NK-92 treated with Interleukin-12 subunit alpha and Interleukin-12 subunit beta, amount 100 ng/mL, for 24 hours (cell line): ENCODE measurements at regions not wholly inside any gene's neighbourhood (a gene's known extent, or its start where the extent isn't known, plus 50 kb on each side); places are given as distances from the start of the nearest gene placed in this dataset.
"Not testable (repeated sequence)": the region's sequence is repeated elsewhere in the genome, so short reads cannot be mapped to it uniquely, and the experiment has no call there.

Experiments
- DNase-seq: peaks from one replicate; lab custom pipeline; 2025; lab: John Stamatoyannopoulos, UW

GRCh38 chr13:90331974-90332373, 1015.5 kb upstream of the MIR17HG start:
- no peak for DNase-seq

- no peak for DNase-seq
Measured at GRCh38 chr13:90336507-90336906, 1011.0 kb upstream of the MIR17HG start.

- DNase-seq: not testable (repeated sequence)
Measured at GRCh38 chr13:90341348-90341747, 1006.1 kb upstream of the MIR17HG start.

- not testable (repeated sequence) for DNase-seq
Measured at GRCh38 chr13:90348477-90349136, 998.9 kb upstream of the MIR17HG start.

- DNase-seq: no peak
Measured at GRCh38 chr13:90352763-90353162, 994.7 kb upstream of the MIR17HG start.

GRCh38 chr13:90355162-90355751, 992.2 kb upstream of the MIR17HG start:
- no peak for DNase-seq

- DNase-seq: no peak
Measured at GRCh38 chr13:90360785-90361184, 986.7 kb upstream of the MIR17HG start.

GRCh38 chr13:90362707-90363106, 984.8 kb upstream of the MIR17HG start:
- no peak for DNase-seq

GRCh38 chr13:90365130-90365529, 982.4 kb upstream of the MIR17HG start:
- DNase-seq: no peak

GRCh38 chr13:90374168-90374567, 973.3 kb upstream of the MIR17HG start:
- no peak for DNase-seq

GRCh38 chr13:90375851-90376250, 971.6 kb upstream of the MIR17HG start:
- DNase-seq: no peak

- no peak for DNase-seq
Measured at GRCh38 chr13:90382425-90382824, 965.1 kb upstream of the MIR17HG start.

GRCh38 chr13:90385781-90386489, 961.6 kb upstream of the MIR17HG start:
- DNase-seq: no peak

- no peak for DNase-seq
Measured at GRCh38 chr13:90388887-90389452, 958.5 kb upstream of the MIR17HG start.

GRCh38 chr13:90389537-90389936, 958.0 kb upstream of the MIR17HG start:
- no peak for DNase-seq

- no peak for DNase-seq
Measured at GRCh38 chr13:90393408-90393807, 954.1 kb upstream of the MIR17HG start.

GRCh38 chr13:90395348-90395747, 952.1 kb upstream of the MIR17HG start:
- no peak for DNase-seq

GRCh38 chr13:90395846-90396245, 951.6 kb upstream of the MIR17HG start:
- DNase-seq: no peak

GRCh38 chr13:90396266-90396665, 951.2 kb upstream of the MIR17HG start:
- DNase-seq: no peak

- no peak for DNase-seq
Measured at GRCh38 chr13:90397503-90397902, 950.0 kb upstream of the MIR17HG start.

GRCh38 chr13:90400372-90400771, 947.1 kb upstream of the MIR17HG start:
- no peak for DNase-seq

- DNase-seq: no peak
Measured at GRCh38 chr13:90401150-90401549, 946.3 kb upstream of the MIR17HG start.

- no peak for DNase-seq
Measured at GRCh38 chr13:90402102-90402501, 945.4 kb upstream of the MIR17HG start.
